ENCODE measurements at regions not wholly inside any gene's neighbourhood (a gene's known extent, or its start where the extent isn't known, plus 50 kb on each side); places are given as distances from the start of the nearest gene placed in this dataset.
"Not testable (repeated sequence)": the region's sequence is repeated elsewhere in the genome, so short reads cannot be mapped to it uniquely, and the experiment has no call there.

DNA sequence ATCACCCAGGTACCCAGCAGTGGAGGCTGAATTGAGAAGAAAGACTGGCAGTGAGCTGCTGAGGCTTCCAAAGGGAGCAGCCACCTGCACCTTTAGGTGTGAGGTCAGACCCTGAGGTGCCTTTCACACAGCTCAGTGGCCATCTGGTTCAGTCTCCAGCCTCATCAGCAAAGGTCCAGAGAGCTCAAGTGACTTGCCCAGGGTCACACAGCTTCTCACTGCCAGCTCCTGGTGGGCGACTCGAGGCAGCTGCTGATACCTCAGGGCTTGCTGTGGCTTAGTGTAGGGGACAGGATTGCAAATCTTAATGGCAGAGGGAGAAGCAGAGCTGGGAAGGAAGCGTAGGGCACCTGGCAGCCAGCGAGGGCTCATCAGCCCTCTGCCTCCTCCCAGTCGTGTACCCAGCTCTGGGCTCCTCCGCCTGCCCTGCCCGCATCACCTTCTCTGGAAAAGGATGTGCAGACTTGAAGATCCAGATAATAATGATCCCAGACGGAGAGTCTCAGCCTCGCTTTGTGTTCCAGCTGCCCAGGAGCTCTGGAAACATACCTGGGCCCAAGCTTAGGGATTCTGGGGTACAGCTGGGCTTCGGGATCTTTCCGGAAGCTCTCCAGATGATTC, 165.3 kb upstream of the GSE1 start:
- intact Hi-C loops (cut with DNase I) = no loop called here
- Histone ChIP-seq H3K4me3 (no peak overlapping the region), H3K4me1 (peaks cover 26% of the 10 kb centered on the region), H3K9me3 (no peaks in the 10 kb centered on the region), H3K27me3 (no peaks in the 10 kb centered on the region), H3K27ac (no peak overlapping the region), H3K36me3 (no peaks in the 10 kb centered on the region)
- TF ChIP-seq POLR2A (IDR thresholded peaks at IDR 0.05) = no peak
- no peak for TF ChIP-seq POLR2AphosphoS5 (IDR thresholded peaks at IDR 0.05; ENCODE audit: insufficient read depth in 1 of 2, low read depth in 1 of 2)
- TF ChIP-seq CTCF (IDR thresholded peaks at IDR 0.05) = no peak
- DNase-seq (ENCODE audit: extremely low spot score in 2 of 2) = no peak

GRCh38 chr16:85448557-85449190, 164.4 kb upstream of the GSE1 start:
- Histone ChIP-seq H3K36me3 (no peaks in the 10 kb centered on the region), H3K4me1 (peaks cover 26% of the 10 kb centered on the region), H3K27me3 (no peaks in the 10 kb centered on the region), H3K4me3 (no peak overlapping the region), H3K9me3 (no peaks in the 10 kb centered on the region), H3K27ac (no peak overlapping the region)
- no peak for DNase-seq (ENCODE audit: extremely low spot score in 2 of 2)
- TF ChIP-seq POLR2A (IDR thresholded peaks at IDR 0.05) (no peak), CTCF (IDR thresholded peaks at IDR 0.05) (no peak)
- intact Hi-C loops (cut with DNase I) = no loop called here

DNA sequence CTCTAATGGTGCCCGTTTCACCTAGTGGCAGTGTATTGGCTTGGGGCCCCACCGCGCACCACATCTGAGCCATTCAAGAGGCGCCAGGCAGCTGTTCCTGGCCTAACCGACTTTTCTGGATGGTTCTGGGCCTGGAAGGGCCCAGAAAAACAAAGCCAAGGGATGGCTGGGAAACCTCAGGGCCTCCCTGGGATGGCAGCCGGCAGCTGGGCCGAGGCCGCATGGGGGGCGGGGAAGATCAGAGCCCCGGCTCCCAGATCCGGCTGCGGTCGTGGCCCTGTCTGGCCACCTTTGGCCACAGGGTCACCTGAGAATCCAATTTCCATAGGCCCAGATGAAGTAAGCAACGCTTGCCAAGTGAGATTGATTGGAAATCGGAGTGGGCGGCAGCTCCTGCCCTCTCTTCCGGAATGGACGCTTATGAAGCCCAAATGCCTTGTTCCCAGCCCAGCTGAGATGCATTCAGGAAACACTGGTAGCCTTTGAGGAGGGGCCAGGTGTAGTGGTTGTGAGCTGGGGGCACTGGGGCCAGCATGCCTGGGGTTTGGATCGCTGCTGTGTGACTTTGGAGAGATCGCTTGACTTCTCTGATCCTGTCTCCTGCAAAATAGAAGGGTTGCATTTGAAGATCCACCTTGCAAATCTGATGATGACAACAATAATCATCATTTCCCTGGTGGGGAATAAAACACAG, 163.8 kb upstream of the GSE1 start:
- peaks cover 26% of the 10 kb centered on the region for H3K4me1 ChIP-seq
- no peak overlapping the region for H3K4me3 ChIP-seq
- no peak overlapping the region for H3K27ac ChIP-seq
- TF ChIP-seq CTCF (IDR thresholded peaks at IDR 0.05) (no peak), POLR2AphosphoS5 (IDR thresholded peaks at IDR 0.05; ENCODE audit: insufficient read depth in 1 of 2, low read depth in 1 of 2) (no peak), POLR2A (IDR thresholded peaks at IDR 0.05) (no peak)
- intact Hi-C loops (cut with DNase I) = no loop called here
- no peak for DNase-seq (ENCODE audit: extremely low spot score in 2 of 2)
- no peaks in the 10 kb centered on the region for H3K36me3 ChIP-seq
- H3K27me3 ChIP-seq = no peaks in the 10 kb centered on the region
- H3K9me3 ChIP-seq = no peaks in the 10 kb centered on the region

GRCh38 chr16:85449885-85450245, 163.3 kb upstream of the GSE1 start:
- DNase-seq (ENCODE audit: extremely low spot score in 2 of 2) = no peak
- TF ChIP-seq CTCF (IDR thresholded peaks at IDR 0.05) = no peak
- no peak for TF ChIP-seq POLR2A (IDR thresholded peaks at IDR 0.05)
- no peak for TF ChIP-seq POLR2AphosphoS5 (IDR thresholded peaks at IDR 0.05; ENCODE audit: insufficient read depth in 1 of 2, low read depth in 1 of 2)
- H3K27ac ChIP-seq = no peak overlapping the region
- no peak overlapping the region for H3K4me3 ChIP-seq
- intact Hi-C loops (cut with DNase I) = no loop called here
- no peaks in the 10 kb centered on the region for H3K27me3 ChIP-seq
- H3K9me3 ChIP-seq = no peaks in the 10 kb centered on the region
- no peaks in the 10 kb centered on the region for H3K36me3 ChIP-seq
- H3K4me1 ChIP-seq = peaks cover 24% of the 10 kb centered on the region

DNA sequence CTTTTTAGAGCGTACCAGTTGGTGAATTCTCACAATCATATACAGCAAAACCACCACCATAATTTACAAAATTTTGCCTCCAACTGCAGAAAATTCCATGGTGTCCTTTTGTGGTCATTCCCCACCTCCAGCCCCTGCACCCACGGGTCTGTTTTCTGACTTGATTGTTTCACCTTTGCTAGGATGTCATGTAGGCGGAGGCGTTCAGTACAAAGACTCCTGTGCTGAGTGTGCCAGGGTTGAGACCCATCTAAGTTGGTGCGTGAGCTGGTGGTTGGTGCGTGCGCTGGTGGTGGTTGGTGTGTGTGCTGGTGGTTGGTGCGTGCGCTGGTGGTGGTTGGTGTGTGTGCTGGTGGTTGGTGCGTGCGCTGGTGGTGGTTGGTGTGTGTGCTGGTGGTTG, 162.0 kb upstream of the GSE1 start:
- intact Hi-C loops (cut with DNase I); H3K36me3 ChIP-seq; H3K27me3 ChIP-seq; DNase-seq (ENCODE audit: extremely low spot score in 2 of 2); H3K4me3 ChIP-seq; H3K9me3 ChIP-seq; H3K27ac ChIP-seq: not testable (repeated sequence)
- H3K4me1 ChIP-seq = peaks cover 12% of the 10 kb centered on the region

Measured in vagina (tissue), 2 donors.